T-helper 1 cell (primary cell): ENCODE measurements at regions not wholly inside any gene's neighbourhood (a gene's known extent, or its start where the extent isn't known, plus 50 kb on each side); places are given as distances from the start of the nearest gene placed in this dataset.

Experiments used
- DNase-seq, 5 donors: peaks; one replicate each; pipeline ENCODE4 v3.0.0-alpha.2; 2012 to 2020

DNA sequence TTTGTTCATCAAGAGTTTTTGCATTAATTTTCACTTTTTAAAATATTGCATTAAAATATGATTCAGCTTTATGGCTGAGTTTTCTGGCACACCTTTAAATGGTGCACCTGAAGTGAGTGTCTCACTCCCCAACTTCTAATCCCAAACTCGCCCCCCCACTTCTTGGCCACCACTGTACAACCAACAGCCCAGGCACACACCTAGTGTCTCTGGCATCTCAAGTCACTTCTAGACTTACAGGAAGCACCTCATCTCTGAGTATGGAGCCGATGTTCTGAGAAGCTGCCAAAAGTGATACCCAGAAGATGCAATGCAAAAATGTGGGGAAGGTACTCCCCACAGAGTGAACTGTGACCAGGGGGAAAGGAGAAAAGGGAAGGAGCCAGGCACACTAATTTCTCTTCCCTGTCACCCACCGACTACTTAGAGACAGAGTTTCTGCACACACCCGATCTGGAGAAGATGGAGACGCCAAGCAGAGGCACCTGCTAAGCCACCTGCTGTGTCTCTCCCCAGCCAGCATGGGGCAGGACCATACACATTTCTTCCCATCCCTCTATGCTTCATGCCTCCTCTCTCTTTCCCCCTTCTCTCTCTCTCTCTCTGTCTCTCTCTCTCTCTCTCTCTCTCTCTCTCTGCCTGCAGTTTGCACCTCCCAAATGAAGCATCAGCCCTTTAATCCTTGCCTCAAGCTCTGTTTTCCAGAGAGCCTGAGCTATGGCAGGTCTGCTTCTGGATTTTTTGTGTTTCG lies 155.3 kb upstream of the ZNF507 start:
- no peak for DNase-seq

DNA sequence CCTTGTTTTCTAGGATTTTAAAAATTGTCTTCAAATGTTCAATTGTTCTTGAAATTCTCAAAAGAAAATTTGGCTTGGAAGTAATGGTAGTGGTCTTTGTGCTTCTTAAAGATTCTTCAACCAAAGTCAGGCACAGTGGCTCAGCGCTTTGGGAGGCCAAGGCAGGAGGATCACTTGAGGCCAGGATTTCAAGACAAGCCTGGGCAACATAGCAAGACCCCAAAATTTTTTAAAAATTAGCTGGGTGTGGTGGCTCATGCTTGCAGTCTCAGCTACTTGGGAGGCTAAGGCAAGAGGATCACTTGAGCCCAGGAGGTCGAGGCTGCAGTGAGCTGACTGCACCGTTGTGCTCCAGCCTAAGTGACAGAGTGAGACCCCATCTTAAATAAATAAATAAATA lies 153.5 kb upstream of the ZNF507 start:
- no peak for DNase-seq

DNA sequence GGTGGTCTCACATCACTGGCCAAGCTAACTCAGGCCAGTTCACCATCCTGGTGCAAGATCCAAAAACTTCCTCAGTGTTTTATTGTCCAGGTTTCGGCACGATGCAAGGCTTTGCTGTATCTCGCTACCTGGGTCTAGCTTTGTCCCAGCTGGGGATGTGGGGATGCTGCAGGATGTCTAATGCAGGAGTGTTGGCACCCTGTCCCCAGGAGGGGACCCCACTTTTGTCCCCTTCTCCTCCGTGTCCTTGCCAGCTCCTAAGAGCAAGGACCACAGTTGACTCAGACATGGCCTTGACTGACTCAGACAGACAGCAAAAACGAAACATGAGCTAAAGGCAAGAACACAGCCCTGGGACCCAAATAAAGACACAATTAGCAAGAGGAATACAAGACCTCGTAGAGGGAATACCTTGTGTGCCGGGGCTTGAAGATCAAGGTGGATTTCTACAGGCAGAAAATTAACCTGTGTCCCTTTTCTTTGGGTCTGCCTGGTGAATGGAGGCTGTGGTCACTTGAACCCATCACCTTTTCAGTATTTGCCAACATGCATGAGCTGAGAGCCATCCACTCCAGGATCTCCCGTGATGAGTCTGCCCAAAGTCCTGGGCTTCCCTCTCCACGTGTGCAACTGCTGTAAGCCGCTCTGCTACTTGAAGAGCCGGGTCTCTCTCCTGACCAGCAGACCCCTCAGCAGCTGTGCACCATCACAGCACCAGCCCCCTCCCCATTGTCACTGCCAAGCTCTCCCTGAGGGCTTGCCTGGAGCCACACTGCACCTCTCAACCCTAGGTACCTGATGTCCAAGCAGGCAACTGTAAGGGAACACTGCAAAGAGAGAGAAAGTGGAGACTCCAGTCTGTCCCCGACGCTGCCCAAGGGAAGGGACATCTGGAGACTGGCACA lies 149.5 kb upstream of the ZNF507 start:
- no peak for DNase-seq

DNA sequence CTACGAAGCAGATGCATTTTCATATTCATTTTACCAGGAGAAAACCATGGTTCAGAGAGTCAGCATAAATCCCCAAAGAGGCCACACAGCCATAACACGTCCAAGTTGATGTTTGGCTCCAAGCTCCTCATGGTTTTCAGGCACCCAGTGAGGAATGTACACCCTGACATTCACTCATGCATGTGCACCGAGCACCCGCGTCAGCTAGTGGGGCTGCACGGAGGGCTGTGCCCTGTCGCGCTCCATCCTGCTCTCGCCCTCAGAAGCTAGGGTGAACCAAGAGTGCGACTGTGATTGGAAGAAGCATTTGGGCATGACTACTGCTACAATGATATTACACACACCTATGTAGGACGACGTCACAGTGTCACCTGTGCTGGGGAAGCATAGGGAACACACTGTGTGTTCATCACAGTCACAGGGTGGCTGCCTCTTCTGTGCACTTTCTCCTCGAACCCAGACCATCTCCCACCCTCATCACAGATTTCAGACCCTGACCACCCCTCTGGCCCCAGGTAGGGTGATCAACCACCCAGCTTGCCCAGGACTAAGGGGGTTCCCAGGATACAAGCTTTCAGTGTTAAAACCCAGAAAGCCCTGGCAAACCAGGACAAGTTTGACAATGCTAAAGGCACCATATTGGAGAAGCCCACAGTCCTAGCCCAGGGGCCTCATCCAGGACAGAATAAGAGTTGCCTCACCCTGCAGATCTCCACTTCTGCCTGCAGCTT lies 148.6 kb upstream of the ZNF507 start:
- no peak for DNase-seq

DNA sequence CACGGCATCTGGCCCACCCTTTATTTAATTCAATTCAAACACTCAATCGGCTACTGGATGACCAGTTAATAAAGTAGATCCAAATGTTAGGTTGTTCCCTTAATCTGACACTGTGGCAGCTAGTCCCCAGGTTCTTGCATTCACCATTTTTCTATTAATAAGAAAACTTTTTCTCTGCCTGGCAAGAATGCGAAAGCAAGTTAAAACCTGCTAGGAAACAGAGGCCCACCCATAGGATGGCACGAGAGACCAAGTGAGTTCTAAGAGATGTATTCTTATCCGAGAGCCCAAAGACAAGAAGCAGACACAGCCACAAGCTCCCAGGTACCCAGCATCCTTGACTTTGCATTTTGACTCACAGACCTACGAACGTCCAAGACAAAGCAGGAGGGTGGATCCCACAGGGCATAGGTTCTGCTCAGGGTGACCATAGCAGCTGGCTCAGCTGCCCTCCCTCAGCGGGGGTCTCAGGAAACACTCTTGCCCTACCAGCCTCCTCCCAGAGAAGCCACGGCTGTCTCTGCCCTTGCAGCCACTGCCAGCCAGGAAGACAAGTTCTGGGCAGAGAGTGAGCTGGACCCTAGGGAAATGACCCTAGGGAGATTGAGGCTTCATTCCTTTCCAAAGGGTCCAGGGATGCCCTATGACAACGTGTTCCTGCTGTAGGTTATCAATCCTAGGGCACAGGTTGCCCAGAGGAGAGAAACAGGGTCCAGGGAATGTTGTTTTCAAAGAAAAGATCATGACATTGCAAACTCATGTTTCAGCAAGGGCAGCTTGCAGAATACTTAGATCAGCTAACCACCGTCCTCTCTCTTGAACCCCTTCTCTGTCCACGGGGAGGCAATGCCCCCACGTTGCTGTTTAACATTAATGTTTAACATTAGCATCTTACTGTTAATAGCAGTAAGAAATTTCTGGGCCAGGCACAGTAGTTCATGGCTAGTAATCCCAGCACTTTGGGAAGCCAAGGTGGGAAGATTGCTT lies 147.2 kb upstream of the ZNF507 start:
- no peak for DNase-seq

DNA sequence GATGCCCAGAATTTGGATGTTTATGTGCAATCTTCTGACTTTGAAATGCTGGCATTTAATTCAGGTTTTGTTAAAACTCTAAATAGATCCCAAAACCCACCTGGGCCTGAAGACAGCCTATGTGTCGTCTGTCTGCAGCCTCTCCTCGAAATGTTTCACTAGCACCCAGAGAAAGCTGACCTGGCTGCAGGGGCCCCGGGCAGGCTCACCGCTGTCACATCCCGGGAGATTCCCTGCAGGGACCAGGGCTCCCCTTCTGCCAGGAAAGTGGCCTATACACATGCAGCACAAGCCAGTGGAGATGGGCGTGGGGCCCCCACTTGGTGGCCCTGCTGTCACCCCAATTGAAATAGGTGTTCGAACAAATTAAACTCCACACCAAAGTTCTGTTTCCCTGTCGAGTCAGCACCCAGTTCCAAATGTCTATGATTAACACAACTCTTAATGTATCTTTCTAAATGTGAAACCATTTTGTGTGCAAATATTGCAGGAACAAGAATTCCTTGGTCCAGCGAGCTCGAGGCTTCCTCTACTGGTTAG lies 145.8 kb upstream of the ZNF507 start:
- no peak for DNase-seq

DNA sequence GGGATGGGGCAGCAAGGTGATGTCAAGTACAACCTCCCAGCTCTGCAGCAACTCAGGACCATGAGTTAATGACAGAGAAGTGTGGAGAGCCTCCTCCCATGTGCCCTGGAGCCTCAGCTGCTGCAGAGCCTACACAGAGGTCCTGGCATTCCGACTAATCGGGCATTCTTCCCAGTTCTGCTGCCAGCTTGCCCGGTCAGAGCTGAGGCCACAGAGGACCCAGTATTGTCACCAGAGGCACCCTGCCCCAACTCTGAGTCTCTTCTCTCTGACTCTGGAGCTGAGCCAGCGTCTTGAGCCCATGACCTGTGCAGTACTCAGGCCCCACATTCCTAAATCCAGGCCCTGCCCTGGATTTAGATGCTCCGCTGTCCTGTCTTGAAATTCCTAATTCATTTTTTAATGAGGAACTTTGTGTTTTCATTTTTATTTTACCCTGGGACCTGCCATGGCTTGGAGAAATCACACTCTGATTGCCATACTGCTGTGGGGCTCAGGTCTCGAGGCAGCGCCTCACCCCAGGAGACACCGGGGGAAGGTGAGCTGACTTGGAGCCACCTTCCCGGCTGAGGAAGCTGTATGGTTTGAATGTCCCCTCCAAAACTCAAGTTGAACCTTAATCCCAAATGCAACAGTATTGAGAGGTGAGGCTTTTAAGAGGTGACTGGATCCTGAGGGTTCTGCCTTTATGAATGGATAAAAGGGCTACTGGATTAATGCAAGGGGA lies 144.9 kb upstream of the ZNF507 start:
- DNase-seq: no peak

DNA sequence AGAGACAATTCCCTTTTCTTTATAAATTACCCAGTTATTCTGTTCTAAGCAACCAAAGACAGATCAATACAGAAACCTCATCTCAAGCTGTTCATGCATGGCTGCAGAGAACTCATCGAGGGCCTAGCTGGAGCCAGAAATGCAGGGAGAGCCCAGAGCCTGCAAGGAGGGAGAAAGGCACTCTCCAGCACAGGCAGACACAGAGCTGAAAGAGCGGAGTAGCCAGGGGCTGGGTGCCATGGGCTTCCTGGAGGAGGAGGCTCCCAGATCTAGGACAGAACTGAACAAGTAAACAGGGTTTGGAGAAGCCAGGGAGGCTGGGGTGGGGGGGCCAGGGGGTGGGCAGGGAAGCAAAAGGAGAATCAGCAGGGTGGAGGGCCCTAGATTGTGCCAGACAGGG lies 144.2 kb upstream of the ZNF507 start:
- DNase-seq: no peak

DNA sequence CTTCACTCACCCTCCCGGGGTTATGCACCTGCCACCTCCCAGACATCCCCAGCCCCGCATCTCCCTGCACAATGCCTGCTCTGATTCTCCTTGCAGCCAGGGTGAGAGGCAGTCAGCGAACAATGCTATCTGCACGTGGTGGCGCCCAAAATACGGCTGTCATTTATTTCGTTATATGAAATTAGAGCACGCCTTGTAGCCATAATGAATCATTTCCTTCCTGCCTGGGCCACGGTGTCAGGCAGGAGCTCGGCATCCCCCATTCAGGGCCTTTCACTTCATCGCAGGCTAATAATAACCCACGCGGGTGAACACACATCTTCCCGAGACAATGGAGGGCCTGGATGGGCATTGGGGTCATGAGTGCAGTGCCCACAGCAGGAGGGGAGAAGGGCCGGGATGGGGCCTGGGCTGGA lies 143.8 kb upstream of the ZNF507 start:
- DNase-seq: peak in 1 of 5 donors; percentile 58

DNA sequence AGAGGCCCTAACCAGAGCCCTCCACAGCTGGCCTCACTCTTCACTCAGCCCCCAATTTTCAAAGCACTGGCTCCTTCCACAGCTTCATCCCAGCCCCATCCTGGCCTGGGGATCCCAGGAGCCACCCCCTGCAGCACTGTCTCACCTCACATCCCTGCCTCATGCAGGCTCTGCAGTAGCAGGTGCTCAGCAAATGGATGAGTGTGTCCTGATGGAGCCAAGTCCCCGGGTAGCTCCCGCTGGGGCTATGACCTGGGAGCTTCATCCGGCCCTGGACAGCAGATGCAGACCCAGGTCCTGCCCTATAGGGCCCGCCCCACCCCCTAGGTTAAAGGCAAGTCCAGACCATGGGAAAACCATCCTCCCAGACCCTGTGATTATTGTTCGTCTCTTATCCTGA lies 143.2 kb upstream of the ZNF507 start:
- no peak for DNase-seq

DNA sequence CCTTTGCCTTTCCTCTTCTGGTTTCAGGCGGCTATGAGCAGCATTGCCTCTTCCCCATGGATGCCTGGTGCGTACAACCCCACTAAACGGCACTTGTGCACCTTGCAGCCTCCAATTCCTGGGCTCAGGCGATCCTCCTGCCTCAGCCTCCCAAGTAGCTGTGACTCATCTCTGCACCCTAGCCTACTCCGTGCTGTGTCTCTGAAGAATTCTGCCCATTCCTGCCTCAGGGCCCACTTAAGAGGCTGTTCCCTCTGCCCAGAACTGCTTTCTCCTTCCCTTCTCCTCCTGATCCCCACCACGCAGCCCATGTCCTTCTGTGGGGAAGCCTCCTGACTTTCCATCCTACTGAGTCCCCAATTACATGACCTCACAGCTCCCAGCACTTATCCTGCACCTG lies 142.2 kb upstream of the ZNF507 start:
- DNase-seq: no peak

DNA sequence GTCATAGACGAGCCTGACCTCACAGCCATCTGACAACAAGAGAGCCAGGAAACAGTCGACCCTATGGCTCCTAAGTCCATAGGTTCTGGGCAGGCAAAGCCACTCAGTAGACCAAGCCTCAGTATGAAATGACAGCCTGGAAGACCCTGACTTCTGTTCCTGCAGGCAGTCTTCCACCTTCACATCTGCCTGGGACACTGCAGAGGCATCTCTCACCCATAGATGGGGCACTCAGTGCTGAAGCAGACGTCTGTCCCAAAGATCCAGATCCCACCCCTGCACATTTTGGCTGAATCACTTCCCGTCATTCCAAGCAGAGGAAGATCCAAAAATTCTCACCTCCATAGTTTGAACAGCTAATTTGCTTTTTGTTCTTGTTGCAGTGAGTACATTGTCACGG lies 139.3 kb upstream of the ZNF507 start:
- no peak for DNase-seq

DNA sequence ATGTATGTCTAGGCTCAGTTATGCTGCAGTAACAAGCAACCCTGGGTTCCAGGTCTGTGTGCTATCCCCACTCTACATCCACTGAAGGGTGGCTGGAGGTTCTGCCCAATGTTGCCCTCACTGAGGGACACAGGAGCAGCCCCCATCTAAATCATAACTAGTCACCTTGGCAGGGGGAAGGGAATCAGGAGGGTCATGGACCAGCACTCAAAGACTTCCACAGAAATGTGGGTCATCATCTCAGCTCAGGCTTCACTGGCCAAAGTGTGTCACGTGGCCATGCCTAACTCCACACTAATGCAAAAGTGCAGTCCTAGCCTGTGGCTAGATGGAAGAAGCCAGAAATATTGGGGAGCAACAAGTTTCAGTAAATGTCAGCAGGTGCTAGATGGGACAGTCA lies 137.3 kb upstream of the ZNF507 start:
- no peak for DNase-seq

DNA sequence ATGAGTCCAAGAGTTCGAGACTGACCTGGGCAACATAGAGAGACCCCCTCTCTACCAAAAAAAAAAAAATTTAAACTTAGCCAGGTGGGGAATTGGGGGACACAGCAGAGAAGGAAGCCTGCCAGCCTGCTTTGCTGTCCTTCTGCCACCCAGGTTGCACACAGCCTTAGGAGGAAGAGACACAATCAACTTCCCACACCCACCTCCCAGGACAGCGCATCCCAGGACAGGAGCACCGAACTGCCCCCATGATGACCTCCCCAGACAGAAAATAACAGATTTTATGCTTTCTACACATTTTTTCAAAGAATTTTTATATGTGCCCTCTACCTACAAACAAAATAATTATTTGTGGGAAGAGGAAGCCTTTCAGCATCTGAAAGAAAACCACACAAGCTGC lies 126.0 kb upstream of the ZNF507 start:
- DNase-seq: no peak

DNA sequence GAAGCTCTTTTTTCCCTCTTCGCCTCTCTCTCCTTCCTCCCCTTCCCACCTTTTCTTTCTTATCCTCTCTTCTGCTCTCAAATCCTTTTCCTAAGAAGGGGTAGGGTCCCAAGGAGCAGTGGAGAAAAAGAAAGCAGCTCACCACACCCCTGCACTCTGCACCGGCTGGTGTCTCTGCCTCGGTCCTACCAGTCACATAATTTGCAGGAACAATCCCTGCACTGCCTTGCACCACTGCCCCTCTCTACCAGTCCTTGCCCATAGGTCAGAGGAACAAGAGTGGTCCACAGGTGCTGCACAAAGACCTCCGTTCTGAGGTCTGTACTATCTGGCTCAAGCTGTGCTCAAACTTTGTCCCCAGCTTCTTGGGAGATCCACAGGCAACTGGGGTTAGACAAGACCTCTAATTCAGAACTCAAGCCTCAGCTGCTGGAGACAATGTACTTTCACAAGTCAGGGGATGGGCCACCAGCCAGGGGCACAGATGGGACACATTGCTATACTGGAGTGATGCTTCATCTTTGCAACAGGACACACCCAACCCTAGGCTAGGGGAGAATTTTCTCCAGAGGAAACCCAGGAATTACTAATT lies 125.4 kb upstream of the ZNF507 start:
- DNase-seq: no peak

DNA sequence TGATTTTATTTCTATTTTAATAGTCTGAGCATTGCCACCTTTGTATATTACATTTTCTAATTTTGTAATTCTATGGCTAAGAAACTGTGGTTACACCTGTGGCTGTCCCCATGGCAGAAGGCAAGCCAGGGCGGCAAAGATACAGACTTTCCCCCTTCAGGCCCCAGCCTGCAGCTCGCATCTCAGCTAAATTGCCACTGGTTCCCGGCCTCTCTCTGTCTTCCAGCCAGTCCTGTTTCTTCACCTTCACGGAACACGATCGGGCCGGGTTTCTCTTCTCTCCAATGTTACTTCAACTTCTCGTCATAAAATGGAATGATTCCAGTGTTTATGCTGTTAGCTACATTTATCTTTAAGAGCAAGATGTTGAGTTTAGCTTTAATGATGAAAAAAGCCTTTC lies 124.5 kb upstream of the ZNF507 start:
- DNase-seq: no peak

DNA sequence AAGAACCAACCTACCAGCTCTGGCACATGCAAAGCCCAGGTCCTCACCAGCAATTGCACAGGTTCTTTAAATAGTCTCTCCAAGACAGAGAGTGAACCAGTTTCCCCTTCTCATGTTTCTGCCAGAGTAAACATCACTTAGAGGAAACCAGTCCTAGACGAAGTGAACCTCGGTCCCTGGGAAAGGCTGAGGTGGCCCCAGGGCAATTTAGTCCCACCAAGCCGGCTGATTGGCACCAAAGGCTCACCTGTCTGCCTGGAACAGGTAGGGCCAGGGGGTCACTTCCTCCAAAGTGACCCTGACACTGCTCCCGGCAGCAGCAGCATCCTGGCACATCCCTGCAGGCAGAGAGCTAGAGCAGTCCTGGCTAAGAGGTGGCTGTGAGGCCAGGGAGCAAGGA lies 122.9 kb upstream of the ZNF507 start:
- DNase-seq: no peak

DNA sequence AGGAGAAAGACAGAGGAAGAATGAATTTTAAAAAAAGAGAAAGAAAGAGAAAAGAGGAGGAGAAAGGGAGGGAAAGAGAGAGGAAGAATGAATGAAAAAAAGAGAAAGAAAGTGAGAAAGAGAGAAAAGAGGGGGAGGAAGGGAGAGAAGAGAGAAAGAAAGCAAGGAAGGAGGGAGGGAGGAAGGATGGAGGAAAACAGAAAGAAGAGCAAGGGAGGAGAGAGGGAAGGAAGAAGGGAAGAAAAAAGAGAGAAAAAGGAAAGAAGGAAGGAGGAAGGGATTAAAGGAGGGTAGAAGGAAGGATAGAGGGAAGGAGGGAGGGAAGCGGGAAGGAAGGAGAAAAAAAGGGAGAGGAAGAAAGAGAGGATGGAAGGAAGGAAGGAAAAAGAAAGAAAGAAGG lies 122.3 kb upstream of the ZNF507 start:
- no peak for DNase-seq

DNA sequence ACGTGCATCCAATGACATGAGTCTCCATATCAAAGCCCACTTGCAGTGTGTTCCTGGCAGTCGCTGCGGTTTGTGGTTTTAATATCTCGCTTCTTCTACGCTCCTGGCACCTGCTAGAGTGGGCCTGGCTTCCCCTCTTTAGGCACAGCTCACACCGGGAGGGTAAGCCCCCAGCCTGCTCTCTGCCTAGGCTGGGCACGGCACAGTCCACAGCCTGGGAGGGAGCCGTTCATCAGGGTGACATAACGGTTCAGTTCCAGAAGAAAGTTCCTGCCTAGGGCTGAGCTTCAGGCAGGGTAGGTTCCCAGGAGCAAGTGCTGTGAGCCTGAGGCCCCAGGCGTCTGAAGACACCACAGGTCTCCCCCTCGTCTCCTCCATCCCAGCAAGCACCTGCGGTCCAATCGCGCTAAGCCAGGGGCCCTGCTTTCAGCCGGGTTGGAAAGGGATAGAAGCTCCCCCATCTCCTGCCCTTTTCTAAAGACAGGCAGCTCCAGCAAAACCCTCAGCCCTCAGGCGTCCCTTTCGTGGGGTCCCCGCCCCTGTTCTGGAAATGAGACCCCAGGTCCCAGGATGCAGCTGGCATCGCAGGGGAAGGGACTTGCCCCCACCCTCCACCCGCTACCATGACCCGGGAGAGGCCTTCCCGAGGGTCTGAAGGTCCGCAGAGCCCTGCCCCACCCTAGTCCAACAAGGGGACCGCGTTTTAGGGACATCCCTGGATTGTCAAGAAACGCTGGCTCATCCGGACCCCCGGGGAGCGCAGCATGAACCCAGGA lies 121.6 kb upstream of the ZNF507 start:
- DNase-seq: peak in 1 of 5 donors; percentile 2
